ENCODE measurements at regions not wholly inside any gene's neighbourhood (a gene's known extent, or its start where the extent isn't known, plus 50 kb on each side); places are given as distances from the start of the nearest gene placed in this dataset.

DNA sequence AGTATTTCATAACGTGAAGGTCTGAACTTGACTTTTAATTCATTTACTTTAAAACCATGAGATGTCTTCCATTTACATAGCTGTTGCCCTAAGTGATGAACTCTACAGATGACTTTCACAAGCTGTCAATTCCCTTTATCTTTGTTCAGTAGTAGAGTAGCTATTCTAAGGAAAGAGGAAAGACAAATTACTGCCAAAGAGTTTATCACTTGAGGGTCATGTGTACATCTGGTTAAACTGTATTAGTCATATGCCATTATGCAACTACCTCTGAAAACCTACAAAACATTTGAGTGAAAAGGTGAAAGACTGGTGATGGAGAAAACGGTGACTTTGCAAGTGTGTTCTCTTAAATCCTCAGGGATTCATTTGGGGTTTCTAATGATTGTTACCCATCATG, 763.9 kb downstream of the TMEM182 start:
- ATAC-seq: no peak

DNA sequence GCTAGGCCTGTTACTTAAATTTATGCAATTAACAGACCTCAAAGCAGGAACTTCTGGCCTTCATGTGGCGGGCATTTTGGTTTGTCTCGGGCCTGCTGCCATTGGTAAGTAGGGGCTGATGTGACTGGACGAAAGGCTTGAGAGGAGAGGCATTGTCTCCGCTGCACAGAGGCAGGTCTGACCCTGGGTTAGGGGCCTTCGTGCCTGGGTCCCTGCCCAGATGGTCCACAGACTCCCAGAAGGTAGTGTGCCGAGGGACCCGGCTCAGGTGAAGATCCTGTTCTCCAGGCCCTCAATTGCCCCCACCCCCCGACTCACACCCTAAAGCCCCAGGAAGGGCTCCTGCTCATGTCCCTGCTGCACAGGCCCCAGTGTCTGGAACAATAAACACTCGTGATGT, 764.9 kb downstream of the TMEM182 start:
- ATAC-seq: no peak

DNA sequence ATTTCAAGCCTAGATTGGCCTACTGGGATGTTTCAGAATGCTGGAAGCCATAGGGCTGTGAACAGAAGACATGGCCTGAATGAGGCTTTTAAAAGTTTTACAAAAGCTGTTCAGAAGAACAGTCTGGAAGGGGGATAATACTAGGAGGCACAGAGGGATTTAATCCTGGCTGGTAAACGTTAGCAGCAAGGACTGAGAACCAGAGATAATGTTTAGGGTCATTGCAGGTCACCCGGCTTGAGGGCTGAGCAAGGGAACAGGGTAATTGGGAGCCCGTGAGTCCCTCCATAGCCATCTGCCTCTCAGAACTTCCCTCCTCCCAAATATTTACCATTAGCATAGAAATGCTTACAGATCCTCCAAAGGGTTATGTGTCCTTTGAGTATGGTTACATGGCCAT, 765.4 kb downstream of the TMEM182 start:
- no peak for ATAC-seq

DNA sequence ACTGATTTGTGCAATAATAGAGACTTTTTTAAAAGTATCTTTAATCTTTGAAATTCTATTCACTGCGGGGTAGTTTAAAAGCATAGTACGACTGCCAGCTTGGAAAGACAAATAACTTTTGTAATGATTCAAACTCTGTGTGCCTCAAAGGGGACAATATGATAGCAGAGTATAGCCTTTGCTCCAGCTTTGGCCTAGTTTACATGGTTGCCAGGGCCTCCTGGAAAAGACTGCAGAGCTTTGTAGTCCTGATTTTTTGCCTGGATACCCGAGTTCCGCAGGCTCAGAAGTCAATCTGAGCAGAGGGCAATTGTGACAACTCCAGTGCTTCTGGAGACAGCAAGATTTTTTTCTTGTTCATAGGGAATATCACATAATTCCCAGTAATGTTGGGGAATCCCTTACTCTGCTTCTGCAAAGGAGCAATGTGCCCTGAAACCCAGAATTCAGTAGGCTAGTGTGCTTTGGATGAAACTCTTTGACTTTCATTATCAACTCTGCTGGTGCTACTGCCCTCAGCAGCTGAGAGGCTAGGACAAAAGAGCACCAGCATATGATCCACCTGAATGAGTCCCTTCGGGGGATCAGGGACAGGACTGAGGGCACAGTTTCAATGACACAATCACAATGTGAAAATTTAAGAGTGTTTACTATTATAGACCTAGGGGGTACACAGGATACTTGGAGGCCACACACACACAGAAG, 768.1 kb downstream of the TMEM182 start:
- no peak for ATAC-seq

DNA sequence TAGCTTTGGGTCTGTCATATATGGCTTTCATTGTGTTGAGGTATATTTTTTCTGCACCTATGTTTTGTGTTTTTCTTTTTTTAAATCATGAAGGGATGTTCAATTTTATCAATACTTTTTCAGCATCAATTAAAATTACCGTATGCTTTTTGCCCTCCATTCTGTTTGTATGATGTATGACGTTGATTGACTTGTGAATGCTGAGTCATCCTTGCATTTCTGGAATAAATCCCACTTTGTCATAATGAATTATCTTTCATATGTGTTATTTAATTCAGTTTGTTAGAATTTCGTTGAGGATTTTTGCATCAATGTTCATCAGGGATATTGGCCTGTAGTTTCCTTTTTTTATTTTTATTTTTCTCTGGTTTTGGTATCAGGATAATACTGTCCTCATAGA, 790.9 kb downstream of the TMEM182 start:
- ATAC-seq: no peak

DNA sequence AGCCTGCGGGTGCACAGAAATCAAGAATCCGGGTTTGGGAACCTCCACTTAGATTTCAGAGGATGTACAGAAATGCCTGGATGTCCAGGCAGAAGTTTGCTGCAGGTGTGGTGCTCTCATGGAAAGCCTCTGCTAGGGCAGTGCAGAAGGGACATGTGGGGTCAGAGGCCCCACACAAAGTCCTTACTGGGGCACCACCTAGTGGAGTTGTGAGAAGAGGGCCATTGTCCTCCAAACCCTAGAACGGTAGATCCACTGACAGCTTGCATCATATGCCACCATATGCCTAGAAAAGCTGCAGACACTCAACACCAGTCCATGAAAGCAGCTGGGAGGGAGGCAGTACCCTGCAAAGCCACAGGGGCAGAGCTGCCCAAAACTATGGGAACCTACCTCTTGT, 833.0 kb downstream of the TMEM182 start:
- no peak for ATAC-seq

DNA sequence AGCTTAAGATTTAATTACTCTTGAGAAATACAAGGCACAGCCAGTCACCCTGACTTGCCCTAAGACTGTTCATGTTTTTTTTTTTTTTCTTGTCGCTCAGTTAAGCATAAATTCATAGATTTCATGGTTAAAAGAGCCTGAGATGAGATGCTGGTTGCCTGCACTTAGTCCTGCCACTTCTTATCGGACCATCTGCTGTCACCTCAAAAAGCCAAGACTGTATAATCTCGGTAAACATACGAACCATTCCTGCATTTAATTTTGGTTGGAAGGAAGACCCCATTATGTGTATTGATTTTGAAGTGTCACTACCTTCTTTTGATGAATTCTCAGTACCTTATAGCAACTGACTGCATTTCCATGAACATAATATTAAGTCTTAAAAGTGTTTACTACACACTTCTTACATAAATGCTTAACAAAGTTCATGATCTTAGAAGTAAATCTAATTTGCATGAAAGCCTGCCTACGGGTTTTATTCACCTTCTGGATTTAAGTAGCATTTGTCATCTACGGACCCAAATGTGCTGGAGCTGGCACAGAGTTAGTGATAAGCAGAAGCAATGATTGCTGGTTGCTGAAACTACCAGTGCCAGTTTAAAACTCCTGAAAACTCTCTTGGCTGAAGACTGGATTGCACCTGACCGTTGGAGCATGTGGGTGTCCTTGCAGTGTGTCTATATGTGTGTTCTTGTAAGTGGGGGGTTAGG, 843.4 kb downstream of the TMEM182 start:
- ATAC-seq: no peak

DNA sequence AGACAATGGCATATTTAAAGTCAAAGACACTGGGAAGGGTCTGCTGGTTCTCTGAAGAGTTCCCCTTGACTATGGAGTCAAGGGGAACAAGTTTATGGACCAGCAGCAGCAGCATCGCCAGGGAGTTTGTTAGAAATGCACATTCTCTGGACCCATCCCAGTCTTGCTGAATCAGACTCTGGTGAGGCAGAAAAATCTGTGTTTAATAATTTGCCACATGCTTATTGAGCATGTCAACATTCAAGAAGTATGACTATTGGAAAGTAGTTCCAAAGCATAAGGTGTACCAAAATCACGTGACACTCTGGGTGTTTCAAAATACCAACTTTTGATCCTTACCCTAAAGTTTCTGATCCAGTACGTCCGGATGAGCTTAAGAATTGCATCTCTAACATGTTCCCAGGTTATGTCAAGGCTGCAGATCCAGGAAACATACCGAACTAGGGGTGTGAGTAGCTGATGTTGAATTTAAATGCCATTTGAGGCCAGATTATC, 853.8 kb downstream of the TMEM182 start:
- no peak for ATAC-seq

DNA sequence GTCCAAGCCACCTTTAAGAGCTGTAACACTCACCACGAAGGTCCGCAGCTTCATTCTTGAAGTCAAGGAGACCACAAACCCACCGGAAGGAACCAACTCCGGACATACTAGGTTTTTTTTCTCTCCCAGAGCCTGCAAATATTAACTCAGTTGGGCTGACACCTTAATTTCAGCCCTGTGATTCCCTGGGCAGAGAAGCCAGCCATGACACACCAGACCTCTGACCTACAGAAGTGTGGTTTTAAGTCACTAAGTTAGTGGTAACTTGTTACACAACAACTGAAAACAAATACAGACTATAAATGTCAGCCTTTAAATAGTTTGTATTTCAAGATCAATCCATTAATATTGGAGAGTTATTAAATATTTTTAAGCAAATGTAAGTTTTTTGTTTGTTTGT, 855.1 kb downstream of the TMEM182 start:
- no peak for ATAC-seq

DNA sequence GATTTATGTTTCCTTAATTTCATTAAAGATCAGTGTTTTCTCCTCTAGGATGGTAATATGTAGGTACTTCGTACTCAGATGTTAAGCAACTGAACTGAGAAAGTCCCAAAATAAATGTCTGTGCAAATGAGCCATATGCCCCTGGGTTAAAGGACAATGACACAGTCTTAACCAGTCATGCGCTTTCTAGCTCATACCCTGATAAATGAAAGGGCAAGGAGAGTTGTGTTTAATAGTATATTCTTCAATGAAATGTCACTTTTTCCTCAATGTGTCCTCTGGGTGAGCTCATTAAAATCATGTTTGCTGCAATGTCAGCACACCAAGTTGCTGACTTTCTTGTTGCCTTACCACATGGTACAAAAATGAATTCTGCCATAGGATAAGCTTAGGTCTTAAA, 856.3 kb downstream of the TMEM182 start:
- ATAC-seq: no peak

DNA sequence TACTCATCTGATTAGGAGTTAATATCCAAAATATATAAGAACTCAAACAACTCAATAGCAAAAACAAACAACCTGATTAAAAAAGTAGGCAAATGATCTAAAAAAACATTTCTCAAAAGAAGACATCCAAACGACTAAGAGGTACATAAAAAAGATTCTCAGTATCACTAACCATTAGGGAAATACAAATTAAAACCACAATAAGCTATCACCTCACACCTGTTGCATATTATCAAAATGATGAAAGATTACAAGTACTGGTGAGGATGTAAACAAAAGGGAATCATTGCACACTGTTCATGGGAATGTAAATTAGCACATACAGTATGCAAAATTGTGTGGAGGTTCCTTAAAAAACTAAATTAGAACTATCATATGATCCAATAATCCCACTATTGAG, 865.5 kb downstream of the TMEM182 start:
- no peak for ATAC-seq

DNA sequence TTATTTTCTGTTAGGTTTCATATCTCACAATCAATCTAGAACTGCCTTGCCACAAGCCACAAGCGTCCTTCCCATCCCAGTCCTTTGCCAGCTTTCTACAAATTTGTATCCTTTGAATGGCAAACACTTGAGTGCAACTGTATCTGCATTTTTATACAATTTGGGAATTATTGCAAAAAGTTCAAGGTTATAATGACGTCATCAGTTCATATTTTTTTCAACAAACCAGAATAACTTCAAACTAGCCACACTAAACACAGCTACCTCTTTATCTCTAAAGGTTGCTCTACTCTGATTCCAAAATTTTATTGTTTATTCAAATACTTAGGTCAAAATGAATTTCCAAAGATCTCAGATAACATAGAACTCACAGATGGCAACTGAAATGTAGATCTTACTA, 877.1 kb downstream of the TMEM182 start:
- ATAC-seq: no peak

DNA sequence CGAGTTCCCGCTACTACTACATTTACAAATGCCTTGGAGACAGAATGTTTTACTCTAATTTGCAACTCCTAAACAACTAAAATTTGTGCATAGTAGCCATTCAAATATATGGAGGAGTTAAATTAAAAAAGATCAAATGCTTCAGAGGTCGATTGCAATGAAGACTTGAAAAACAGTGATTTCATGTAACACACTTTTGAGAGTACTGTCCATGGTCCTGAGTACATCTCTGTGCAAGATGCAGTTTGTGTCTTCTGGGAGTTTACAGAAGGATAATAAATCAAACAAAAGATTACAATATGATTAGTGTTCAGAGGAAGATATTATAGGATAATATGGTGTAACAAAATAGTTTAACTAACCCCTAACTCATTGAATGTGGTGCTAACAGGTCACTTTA, 894.7 kb downstream of the TMEM182 start:
- ATAC-seq: no peak

DNA sequence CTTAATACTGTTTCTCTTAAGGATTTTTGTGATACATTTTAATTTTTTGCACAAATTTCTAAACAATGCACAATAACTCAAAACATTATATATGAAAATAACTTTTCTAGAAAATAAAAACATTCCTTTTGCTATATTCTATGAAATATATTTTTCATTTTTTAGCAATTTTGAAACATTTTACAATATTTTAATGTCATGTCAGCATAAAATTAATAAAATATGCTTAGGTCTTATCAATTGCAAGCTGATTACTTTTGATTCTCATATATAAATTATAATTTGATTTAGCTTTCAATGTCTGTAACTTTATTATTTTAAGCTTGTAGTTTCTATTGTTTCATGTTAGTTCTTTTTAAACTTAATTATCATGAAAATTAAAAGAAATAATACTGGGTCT, 898.7 kb downstream of the TMEM182 start:
- no peak for ATAC-seq

DNA sequence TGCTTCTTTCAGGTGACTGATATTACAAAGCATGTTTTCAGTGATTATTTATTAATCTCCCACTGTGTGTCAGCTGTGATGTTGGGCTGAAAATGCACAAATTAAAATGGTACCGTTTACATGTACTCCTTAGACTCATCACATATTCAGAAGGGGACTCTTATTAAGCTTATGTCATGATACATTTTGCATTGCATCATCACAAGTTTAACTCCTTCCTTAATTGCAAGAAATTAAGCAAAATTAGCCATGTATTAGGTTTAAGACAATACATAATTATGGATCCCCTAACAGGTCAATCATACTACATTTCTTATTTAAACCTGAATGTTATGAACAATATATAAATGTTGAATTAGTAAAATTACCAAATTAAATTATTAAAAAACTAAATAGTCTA, 899.1 kb downstream of the TMEM182 start:
- no peak for ATAC-seq

DNA sequence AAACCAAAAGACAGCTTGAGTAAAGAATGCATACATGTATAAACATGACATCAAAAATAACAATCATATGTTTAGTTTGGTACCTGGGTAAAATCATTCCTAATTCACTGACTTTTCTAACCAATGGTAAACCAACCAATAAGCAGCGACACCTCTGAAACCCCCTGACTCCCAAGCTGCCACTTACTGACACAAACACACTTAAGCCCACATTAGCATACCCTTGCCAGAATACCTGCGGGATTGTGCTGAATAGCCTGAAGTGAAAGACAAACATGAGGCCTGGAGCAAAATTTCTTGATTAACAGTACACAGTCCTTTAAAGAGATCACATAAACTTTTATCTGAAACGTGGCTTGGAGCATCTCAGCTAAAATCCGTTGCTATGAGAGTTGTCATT, 902.9 kb downstream of the TMEM182 start:
- no peak for ATAC-seq

DNA sequence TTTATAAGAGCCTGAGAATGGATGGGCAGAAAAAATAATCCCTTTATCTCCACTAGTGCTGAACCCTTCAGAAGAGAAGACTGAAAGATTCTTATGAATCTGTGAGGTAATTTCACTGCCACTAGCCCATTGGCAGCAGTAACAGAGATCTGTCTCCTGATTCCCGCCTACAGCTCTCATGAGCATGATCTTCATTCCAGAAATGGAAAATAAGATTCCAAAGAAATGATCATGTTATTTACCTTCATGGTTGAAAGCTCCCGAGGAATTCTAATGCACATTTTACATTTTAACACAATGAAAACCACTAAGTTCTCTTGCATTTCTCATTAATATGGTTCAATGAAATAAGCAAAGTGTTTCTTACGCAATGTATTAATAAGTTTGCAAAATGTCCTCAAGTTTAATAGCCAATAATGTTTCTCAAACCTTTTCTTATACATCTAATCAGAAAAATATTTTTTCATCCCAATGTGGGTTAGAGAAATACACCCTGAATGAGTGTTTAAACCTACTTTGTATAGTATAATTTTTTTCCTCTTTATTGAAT, 905.6 kb downstream of the TMEM182 start:
- ATAC-seq: no peak

DNA sequence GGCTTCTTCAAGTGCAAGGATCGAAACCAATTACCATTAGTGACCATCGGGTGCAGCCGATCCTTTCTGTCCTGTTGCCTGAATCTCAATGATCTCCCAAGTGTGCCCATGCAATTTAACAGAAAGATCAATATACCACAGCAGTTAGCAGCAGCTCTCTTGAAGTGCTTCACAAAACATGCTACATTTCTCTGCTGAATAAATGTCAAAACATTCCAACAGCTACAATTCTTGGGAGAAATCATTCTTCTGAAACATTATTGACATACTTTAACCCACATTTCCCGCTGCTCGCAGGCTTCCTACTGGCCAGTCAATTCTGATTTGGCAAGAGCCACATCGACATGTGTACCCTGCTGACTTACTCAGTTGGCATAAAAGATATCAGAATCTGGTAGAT, 907.7 kb downstream of the TMEM182 start:
- ATAC-seq: no peak

Measured in esophagus mucosa (tissue), 1 donor.